GM12878 (cell line): ENCODE measurements at regions not wholly inside any gene's neighbourhood (a gene's known extent, or its start where the extent isn't known, plus 50 kb on each side); places are given as distances from the start of the nearest gene placed in this dataset.

Experiments
- ATAC-seq: fragments of 200-7000 bp; cut with Tn5 transposase; 3 replicates; pipeline ENCODE4 v1.9.1; 2020; ENCODE audit warnings: mild to moderate bottlenecking, moderate library complexity
- BruUV-seq: library from RNA; stranded (reverse); fragments of 400-500 nt; replicated peaks from 2 replicates; lab custom pipeline; 2021; lab: Mats Ljungman, UMichigan
- CTCF ChIA-PET: fragments of 300-600 bp; sonication (Branson Sonifier 250); formaldehyde crosslinking; extraction: SDS; loops from one replicate; lab custom pipeline; 2021; ENCODE audit warnings: inconsistent platforms; lab: Yijun Ruan, JAX
- POLR2A ChIA-PET: fragments of 350-600 bp; formaldehyde crosslinking; extraction: SDS; loops from one replicate; lab custom pipeline; 2021; ENCODE audit warnings: inconsistent platforms; lab: Charles Lee
- RAD21 ChIA-PET: fragments of 300-600 bp; sonication (Branson Sonifier 250); formaldehyde crosslinking; loops from one replicate; lab custom pipeline; 2023; ENCODE audit warnings: antibody characterized with exemption; ENCODE audit not compliant: unreplicated experiment; lab: Charles Lee
- SMC1A ChIA-PET: fragments of 300-600 bp; sonication (Branson Sonifier 250); formaldehyde crosslinking; loops from one replicate; lab custom pipeline; 2023; ENCODE audit not compliant: unreplicated experiment, uncharacterized antibody; lab: Charles Lee
- DNase-seq: peaks from one replicate; pipeline ENCODE4 v3.0.0-alpha.2; 2011; ENCODE audit warnings: low read depth, low spot score
- FAIRE-seq: peaks from 3 replicates; lab custom pipeline; 2011; peaks lifted over from hg19 to GRCh38; lab: Jason Lieb, UNC
- H2AFZ ChIP-seq: 2 replicates; pipeline ENCODE4 v1.6.0; 2011; ENCODE audit warnings: low read depth, low read length, control low read depth; ENCODE audit not compliant: control insufficient read depth
- H3K27ac ChIP-seq: 2 replicates; pipeline ENCODE4 v1.5.1; 2011; ENCODE audit warnings: control low read depth; ENCODE audit not compliant: control insufficient read depth, insufficient read depth
- H3K27me3 ChIP-seq, 2 experiments: replicated peaks in 1 of 2; 2 replicates each; pipeline versions ENCODE4 v1.6.0 to v1.6.1; 2011; ENCODE audit warnings: low read length in 1 of 2; ENCODE audit not compliant: control insufficient read depth in 2 of 2, insufficient read depth in 2 of 2
- H3K36me3 ChIP-seq, 2 experiments: 2 replicates each; pipeline ENCODE4 v1.5.1; 2011; ENCODE audit warnings: low read length in 1 of 2; ENCODE audit not compliant: control insufficient read depth in 2 of 2, insufficient read depth in 2 of 2
- H3K4me1 ChIP-seq: 2 replicates; pipeline ENCODE4 v1.6.1; 2011; ENCODE audit warnings: mild to moderate bottlenecking, low read length, moderate library complexity, mixed read lengths; ENCODE audit not compliant: control insufficient read depth, insufficient read depth
- H3K4me2 ChIP-seq: 2 replicates; pipeline ENCODE4 v1.6.0; 2011; ENCODE audit warnings: control low read depth; ENCODE audit not compliant: control insufficient read depth, insufficient read depth
- H3K4me3 ChIP-seq: fragments of 200-600 bp; sonication (generic); 2 replicates; pipeline ENCODE4 v1.5.1; 2016
- H3K79me2 ChIP-seq: 2 replicates; pipeline ENCODE4 v1.6.0; 2011; ENCODE audit warnings: low read length; ENCODE audit not compliant: control insufficient read depth, insufficient read depth
- H3K9ac ChIP-seq: 2 replicates; pipeline ENCODE4 v1.8.0; 2011; ENCODE audit warnings: low read length, control low read depth, mixed read lengths; ENCODE audit not compliant: control insufficient read depth, insufficient read depth
- H3K9me3 ChIP-seq: replicated peaks from 3 replicates; pipeline ENCODE4 v1.5.1; 2011; ENCODE audit warnings: mild to moderate bottlenecking, low read length; ENCODE audit not compliant: control insufficient read depth, insufficient read depth
- H4K20me1 ChIP-seq: 2 replicates; pipeline ENCODE4 v1.6.0; 2011; ENCODE audit not compliant: control insufficient read depth, insufficient read depth
- ATF3 ChIP-seq: IDR thresholded peaks from 2 replicates; pipeline ENCODE4 v1.6.1; 2011; ENCODE audit warnings: low read depth, mild to moderate bottlenecking, low read length, moderate library complexity, borderline replicate concordance; ENCODE audit errors: extremely low read depth
- ATF7 ChIP-seq: fragments of 450-650 bp; IDR thresholded peaks from 2 replicates; pipeline ENCODE4 v1.6.1; 2016; ENCODE audit warnings: low read depth, mild to moderate bottlenecking
- BCL3 ChIP-seq: IDR thresholded peaks from 2 replicates; pipeline ENCODE4 v1.6.1; 2011; ENCODE audit warnings: borderline replicate concordance, low read depth, mild to moderate bottlenecking, moderate library complexity, low read length; ENCODE audit not compliant: insufficient read depth, poor library complexity, severe bottlenecking
- CHD1 ChIP-seq: IDR thresholded peaks from 2 replicates; pipeline ENCODE4 v1.6.1; 2012; ENCODE audit warnings: low read depth, low read length, improper control_type of control experiment
- EED ChIP-seq: sonication (generic); IDR thresholded peaks from 2 replicates; pipeline ENCODE4 v1.6.1; 2016; ENCODE audit warnings: antibody characterized with exemption, low read depth
- MAX ChIP-seq: IDR thresholded peaks from 2 replicates; pipeline ENCODE4 v1.6.1; 2012; ENCODE audit warnings: low read depth, low read length, improper control_type of control experiment
- NRF1 ChIP-seq: conservative IDR thresholded peaks from 2 replicates; pipeline ENCODE4 v1.6.1; 2011; ENCODE audit warnings: mild to moderate bottlenecking, low read depth, low read length, improper control_type of control experiment
- POLR2AphosphoS2 ChIP-seq: IDR thresholded peaks from 2 replicates; pipeline ENCODE4 v1.6.1; 2011; ENCODE audit warnings: low read depth, mild to moderate bottlenecking, low read length, improper control_type of control experiment, moderate library complexity
- RELA ChIP-seq: fragments of 450-650 bp; IDR thresholded peaks from 2 replicates; pipeline ENCODE4 v1.8.0; 2014; ENCODE audit warnings: borderline replicate concordance; ENCODE audit not compliant: partially characterized antibody
- RELB ChIP-seq: fragments of 450-650 bp; IDR thresholded peaks from 2 replicates; pipeline ENCODE4 v1.6.1; 2017; ENCODE audit warnings: low read depth, mild to moderate bottlenecking, moderate library complexity
- SMARCA5 ChIP-seq: fragments of 450-650 bp; IDR thresholded peaks from 2 replicates; pipeline ENCODE4 v1.6.1; 2017; ENCODE audit warnings: mild to moderate bottlenecking
- SUPT20H ChIP-seq: IDR thresholded peaks from 2 replicates; pipeline ENCODE4 v1.6.1; 2011; ENCODE audit warnings: low read depth, mild to moderate bottlenecking, low read length, moderate library complexity, borderline replicate concordance; ENCODE audit not compliant: control insufficient read depth
- TARDBP ChIP-seq: IDR thresholded peaks from 2 replicates; pipeline ENCODE4 v1.6.1; 2016; ENCODE audit warnings: borderline replicate concordance
- YY1 ChIP-seq: IDR thresholded peaks from 2 replicates; pipeline ENCODE4 v1.6.1; 2011; ENCODE audit warnings: low read depth, mild to moderate bottlenecking, low read length
- ZBTB33 ChIP-seq: fragments of 450-650 bp; IDR thresholded peaks from 2 replicates; pipeline ENCODE4 v1.6.1; 2017; ENCODE audit warnings: mild to moderate bottlenecking
- ZNF217 ChIP-seq: fragments of 450-650 bp; IDR thresholded peaks from 2 replicates; pipeline ENCODE4 v1.6.1; 2017; ENCODE audit warnings: antibody characterized with exemption, mild to moderate bottlenecking
- ZNF274 ChIP-seq: IDR thresholded peaks from one replicate; pipeline ENCODE4 v1.8.0; 2011; ENCODE audit not compliant: insufficient read length, insufficient read depth
- WGBS: methylation state at CpG from one replicate; pipeline ENCODE4 v1.1.6; 2016; ENCODE audit warnings: low lambda C conversion rate; ENCODE audit not compliant: insufficient replicate concordance, insufficient coverage; ENCODE audit errors: missing lambda C conversion rate; 5-methylcytosine and 5-hydroxymethylcytosine counted together
- in situ Hi-C: fragments of 300-500 bp; cut with MboI; formaldehyde crosslinking; loops from 9 replicates; pipeline ENCODE4 v1.14.3; 2018; ENCODE audit warnings: mixed read lengths
- intact Hi-C: fragments of 100-400 bp; cut with micrococcal nuclease; formaldehyde crosslinking; loops from one replicate; pipeline ENCODE4 v1.14.2; 2022; ENCODE audit not compliant: unreplicated experiment

GRCh38 chr15:35282965-35283496 lies 197.9 kb upstream of the NANOGP8 start:
- Histone ChIP-seq H4K20me1 (no peaks in the 10 kb centered on the region), H3K27ac (no peak overlapping the region), H3K4me2 (no peak overlapping the region), H3K9me3 (no peaks in the 10 kb centered on the region; the same call in 2 of the 3 replicates), H3K36me3 (no peaks in the 10 kb centered on the region), H3K4me3 (no peak overlapping the region), H3K9ac (no peak overlapping the region), H3K27me3 (no peaks in the 10 kb centered on the region), H3K79me2 (no peaks in the 10 kb centered on the region), H3K4me1 (no peaks in the 10 kb centered on the region), H2AFZ (no peak overlapping the region)
- TF ChIP-seq NRF1 (no peak), EED (no peak), RELA (no peak), RELB (no peak), YY1 (no peak), ATF7 (no peak), BCL3 (no peak), POLR2AphosphoS2 (no peak), MAX (no peak), SMARCA5 (no peak), TARDBP (no peak), ZNF274 (no peak), CHD1 (no peak), ZNF217 (no peak), ZBTB33 (no peak), ATF3 (no peak), SUPT20H (no peak)
- FAIRE-seq (no peak), DNase-seq (no peak), ATAC-seq (no peak)
- ChIA-PET CTCF (no interaction called here), SMC1A (interaction anchor here (0.9 kb wide), 1 partner anchor 38 kb away, joined by 3 read pairs; no protein-coding TSS in a partner anchor), POLR2A (no interaction called here), RAD21 (interaction anchor here (1.5 kb wide), 1 partner anchor 161 kb away, joined by 4 read pairs; no protein-coding TSS in a partner anchor)
- intact Hi-C loops = no loop called here
- no TSS peak for BruUV-seq
- 57% methylated on average over 3 of the region's 3 CpGs for WGBS
- in situ Hi-C loops = no loop called here
